H1 (cell line): ENCODE measurements at regions not wholly inside any gene's neighbourhood (a gene's known extent, or its start where the extent isn't known, plus 50 kb on each side); places are given as distances from the start of the nearest gene placed in this dataset.

Experiments used
- BRCA1 ChIP-seq: IDR thresholded peaks from 2 replicates; pipeline ENCODE4 v1.6.1; 2012; ENCODE audit warnings: low read depth, low read length, improper control_type of control experiment
- EP300 ChIP-seq, 2 experiments: IDR thresholded peaks; 1 replicate in 1 of 2; 2 replicates in 1 of 2; pipeline ENCODE4 v1.6.1; 2011 to 2012; ENCODE audit warnings: low read depth in 2 of 2, low read length in 2 of 2, mild to moderate bottlenecking in 2 of 2, borderline replicate concordance in 1 of 2, inconsistent platforms in 1 of 2, moderate library complexity in 1 of 2
- FOSL1 ChIP-seq: IDR thresholded peaks from 2 replicates; pipeline ENCODE4 v1.6.1; 2011; ENCODE audit warnings: mild to moderate bottlenecking, low read depth, low read length, moderate library complexity; ENCODE audit not compliant: insufficient read depth
- GABPA ChIP-seq: IDR thresholded peaks from 2 replicates; pipeline ENCODE4 v1.6.1; 2011; ENCODE audit warnings: mild to moderate bottlenecking, low read length, moderate library complexity, borderline replicate concordance; ENCODE audit not compliant: insufficient read depth
- GTF2F1 ChIP-seq: IDR thresholded peaks from 2 replicates; pipeline ENCODE4 v1.6.1; 2012; ENCODE audit warnings: low read depth, low read length, improper control_type of control experiment, borderline replicate concordance
- JUN ChIP-seq: IDR thresholded peaks from 2 replicates; pipeline ENCODE4 v1.6.1; 2011; ENCODE audit warnings: low read depth, mild to moderate bottlenecking, improper control_type of control experiment, low read length
- POLR2A ChIP-seq, 2 experiments: IDR thresholded peaks; 1 replicate in 1 of 2; 2 replicates in 1 of 2; pipeline ENCODE4 v1.6.1; 2011; ENCODE audit warnings: low read depth in 2 of 2, low read length in 2 of 2, mild to moderate bottlenecking in 2 of 2; ENCODE audit errors: control extremely low read depth in 1 of 2
- POLR2AphosphoS5 ChIP-seq: IDR thresholded peaks from 2 replicates; pipeline ENCODE4 v1.6.1; 2011; ENCODE audit warnings: low read depth, low read length
- RXRA ChIP-seq: IDR thresholded peaks from 2 replicates; pipeline ENCODE4 v1.6.1; 2011; ENCODE audit warnings: low read depth, mild to moderate bottlenecking, low read length, moderate library complexity; ENCODE audit not compliant: insufficient read depth
- SIN3A ChIP-seq, 2 experiments: IDR thresholded peaks in 1 of 2; conservative IDR thresholded peaks in 1 of 2; 2 replicates each; pipeline ENCODE4 v1.6.1; 2011 to 2012; ENCODE audit warnings: low read length in 2 of 2, improper control_type of control experiment in 1 of 2, low read depth in 1 of 2, mild to moderate bottlenecking in 1 of 2
- TCF12 ChIP-seq: IDR thresholded peaks from 2 replicates; pipeline ENCODE4 v1.6.1; 2011; ENCODE audit warnings: low read depth, mild to moderate bottlenecking, low read length
- TF ChIP-seq, protein P1 (sequence below), 3 experiments: IDR thresholded peaks; 1 replicate in 2 of 3; 2 replicates in 1 of 3; pipeline versions ENCODE4 v1.5.1 to v1.6.1; 2011; ENCODE audit warnings: low read length in 3 of 3, mild to moderate bottlenecking in 3 of 3, inconsistent platforms in 2 of 3, low read depth in 1 of 3, moderate library complexity in 1 of 3; ENCODE audit not compliant: insufficient read depth in 1 of 3; ENCODE audit errors: control extremely low read depth in 1 of 3
- TF ChIP-seq, protein P2 (sequence below): IDR thresholded peaks from 2 replicates; pipeline ENCODE4 v1.6.1; 2012; ENCODE audit warnings: inconsistent platforms
- TF ChIP-seq, protein P3 (sequence below): IDR thresholded peaks from 2 replicates; pipeline ENCODE4 v1.6.1; 2012; ENCODE audit warnings: low read length, inconsistent platforms

DNA sequence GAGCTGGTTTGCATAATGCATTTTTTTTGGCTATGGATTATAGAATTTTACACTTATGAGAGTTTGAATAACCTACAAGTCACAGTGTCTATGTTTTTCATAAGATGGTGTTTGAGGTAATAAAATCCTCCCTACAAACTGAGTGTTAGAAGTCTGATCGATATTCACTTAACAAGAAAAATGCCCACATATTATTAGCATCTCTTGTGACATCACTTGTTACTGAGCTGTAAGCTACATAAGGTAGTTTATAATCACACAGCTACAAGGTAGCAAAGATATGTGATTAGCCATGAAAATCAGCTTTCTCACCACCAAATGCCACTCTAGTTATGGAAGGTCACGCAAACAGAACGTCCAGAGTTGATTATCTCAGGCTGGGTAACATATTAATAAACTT is 669.6 kb downstream of the PCDH18 start:
- TF ChIP-seq BRCA1 (no peak), FOSL1 (no peak), GTF2F1 (no peak), SIN3A (conservative IDR thresholded peaks at IDR 0.05 in 1 of 2, IDR thresholded peaks at IDR 0.05 in 1 of 2; ENCODE audit: low read depth in 1 of 2, low read length in 2 of 2) (no peak), TCF12 (no peak), GABPA (no peak), EP300 (IDR thresholded peaks at IDR 0.05; ENCODE audit: borderline replicate concordance in 1 of 2, low read depth in 2 of 2, low read length in 2 of 2) (no peak), POLR2AphosphoS5 (no peak), POLR2A (IDR thresholded peaks at IDR 0.05; ENCODE audit: control extremely low read depth in 1 of 2, low read depth in 2 of 2, low read length in 2 of 2) (no peak), RXRA (no peak), JUN (no peak)
- TF ChIP-seq, protein P1, sequence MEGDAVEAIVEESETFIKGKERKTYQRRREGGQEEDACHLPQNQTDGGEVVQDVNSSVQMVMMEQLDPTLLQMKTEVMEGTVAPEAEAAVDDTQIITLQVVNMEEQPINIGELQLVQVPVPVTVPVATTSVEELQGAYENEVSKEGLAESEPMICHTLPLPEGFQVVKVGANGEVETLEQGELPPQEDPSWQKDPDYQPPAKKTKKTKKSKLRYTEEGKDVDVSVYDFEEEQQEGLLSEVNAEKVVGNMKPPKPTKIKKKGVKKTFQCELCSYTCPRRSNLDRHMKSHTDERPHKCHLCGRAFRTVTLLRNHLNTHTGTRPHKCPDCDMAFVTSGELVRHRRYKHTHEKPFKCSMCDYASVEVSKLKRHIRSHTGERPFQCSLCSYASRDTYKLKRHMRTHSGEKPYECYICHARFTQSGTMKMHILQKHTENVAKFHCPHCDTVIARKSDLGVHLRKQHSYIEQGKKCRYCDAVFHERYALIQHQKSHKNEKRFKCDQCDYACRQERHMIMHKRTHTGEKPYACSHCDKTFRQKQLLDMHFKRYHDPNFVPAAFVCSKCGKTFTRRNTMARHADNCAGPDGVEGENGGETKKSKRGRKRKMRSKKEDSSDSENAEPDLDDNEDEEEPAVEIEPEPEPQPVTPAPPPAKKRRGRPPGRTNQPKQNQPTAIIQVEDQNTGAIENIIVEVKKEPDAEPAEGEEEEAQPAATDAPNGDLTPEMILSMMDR (IDR thresholded peaks at IDR 0.05; ENCODE audit: control extremely low read depth in 1 of 3, insufficient read depth in 1 of 3, low read depth in 1 of 3, low read length in 3 of 3) = no peak
- TF ChIP-seq, protein P2, sequence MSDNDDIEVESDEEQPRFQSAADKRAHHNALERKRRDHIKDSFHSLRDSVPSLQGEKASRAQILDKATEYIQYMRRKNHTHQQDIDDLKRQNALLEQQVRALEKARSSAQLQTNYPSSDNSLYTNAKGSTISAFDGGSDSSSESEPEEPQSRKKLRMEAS = no peak
- TF ChIP-seq, protein P3, sequence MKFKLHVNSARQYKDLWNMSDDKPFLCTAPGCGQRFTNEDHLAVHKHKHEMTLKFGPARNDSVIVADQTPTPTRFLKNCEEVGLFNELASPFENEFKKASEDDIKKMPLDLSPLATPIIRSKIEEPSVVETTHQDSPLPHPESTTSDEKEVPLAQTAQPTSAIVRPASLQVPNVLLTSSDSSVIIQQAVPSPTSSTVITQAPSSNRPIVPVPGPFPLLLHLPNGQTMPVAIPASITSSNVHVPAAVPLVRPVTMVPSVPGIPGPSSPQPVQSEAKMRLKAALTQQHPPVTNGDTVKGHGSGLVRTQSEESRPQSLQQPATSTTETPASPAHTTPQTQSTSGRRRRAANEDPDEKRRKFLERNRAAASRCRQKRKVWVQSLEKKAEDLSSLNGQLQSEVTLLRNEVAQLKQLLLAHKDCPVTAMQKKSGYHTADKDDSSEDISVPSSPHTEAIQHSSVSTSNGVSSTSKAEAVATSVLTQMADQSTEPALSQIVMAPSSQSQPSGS = no peak
